HG02970 (cell line): ENCODE measurements at regions not wholly inside any gene's neighbourhood (a gene's known extent, or its start where the extent isn't known, plus 50 kb on each side); places are given as distances from the start of the nearest gene placed in this dataset.

ENCODE experiments used
- ATAC-seq: cut with Tn5 transposase; IDR thresholded peaks from one replicate; pipeline ENCODE4 v1.9.1; 2021; ENCODE audit warnings: mild to moderate bottlenecking, moderate library complexity, moderate number of reproducible peaks; ENCODE audit not compliant: unreplicated experiment, low FRiP score

DNA sequence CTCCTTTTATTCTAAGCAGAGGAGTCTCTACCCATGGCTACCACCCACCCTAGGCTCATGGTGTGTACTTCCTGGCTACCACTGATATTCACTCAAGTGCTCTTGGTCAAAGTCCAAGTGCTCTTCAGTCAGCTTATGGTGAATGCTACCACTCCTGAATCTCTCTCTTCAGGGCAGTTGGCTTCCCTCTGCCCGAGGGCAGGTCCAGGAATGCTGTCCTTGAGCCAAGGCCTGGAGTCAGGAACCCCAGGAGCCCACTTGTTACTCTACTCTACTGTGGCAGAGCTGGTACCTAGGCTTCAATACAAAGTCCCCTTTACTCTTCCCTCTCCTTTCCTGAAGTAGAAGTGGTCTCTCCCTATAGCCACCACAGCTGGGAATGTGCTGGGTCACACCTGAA is 226.0 kb downstream of the DIPK2A start:
- ATAC-seq, result no peak

- no peak for ATAC-seq
Observed at GRCh38 chr3:144200004-144200403, 228.4 kb downstream of the DIPK2A start.

DNA sequence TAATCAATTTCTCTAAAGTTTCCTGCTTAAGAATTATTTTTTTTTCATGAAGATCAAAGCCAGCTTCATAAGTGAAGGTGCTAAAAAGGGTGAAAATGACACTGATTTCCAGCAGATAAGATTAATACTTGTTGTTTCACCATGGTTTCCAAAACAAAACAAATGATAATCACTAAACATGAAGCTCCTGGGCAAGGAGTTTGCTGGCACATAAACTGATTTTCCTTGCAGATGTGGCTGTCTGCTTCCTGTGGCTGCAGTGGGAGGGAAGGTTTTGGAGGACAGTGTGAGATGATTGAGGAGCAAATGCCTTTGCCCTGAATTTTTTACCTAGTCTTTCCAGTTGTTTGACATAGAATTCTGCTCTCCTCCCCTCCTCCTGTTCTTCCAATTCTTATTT is 228.8 kb downstream of the DIPK2A start:
- ATAC-seq, result no peak

DNA sequence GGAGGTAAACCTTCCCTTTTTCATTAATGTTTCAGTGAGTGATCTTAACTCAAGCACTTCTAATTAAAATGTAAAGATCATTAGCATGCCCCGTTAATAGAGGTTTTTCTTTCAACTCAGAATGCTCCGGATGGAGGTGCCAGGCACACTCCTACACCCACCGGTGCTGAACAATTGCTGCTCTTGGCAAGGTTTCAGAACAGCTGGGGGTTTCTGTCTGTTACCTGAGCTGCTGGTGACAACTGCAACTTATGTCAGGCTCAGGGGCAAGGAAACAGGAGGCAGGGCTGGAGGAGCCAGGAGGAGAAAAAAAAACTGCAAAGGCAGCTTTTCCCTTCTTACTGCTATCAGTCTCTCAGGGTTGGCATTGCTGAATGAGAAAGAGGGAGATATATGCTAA is 250.1 kb downstream of the DIPK2A start:
- no peak for ATAC-seq

DNA sequence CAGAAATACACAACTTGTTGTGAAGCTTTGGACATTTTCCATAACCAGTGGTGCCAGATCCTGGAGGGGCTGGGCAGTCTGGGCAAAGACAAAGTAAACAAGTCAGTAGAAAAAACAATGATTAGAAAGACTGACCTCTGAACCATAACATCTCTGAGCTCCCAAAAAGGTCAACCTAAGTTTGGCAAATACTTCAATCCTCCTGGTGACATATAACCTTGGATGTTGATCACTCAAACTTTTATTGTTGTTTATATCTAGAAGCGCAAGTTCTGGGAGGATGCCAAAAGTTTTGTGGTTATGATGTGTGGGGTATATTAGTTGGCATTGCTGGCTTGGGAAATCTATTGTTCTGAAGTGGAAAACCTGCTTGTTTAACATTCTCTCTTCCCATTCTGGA is 257.7 kb downstream of the DIPK2A start:
- no peak for ATAC-seq

- no peak for ATAC-seq
Observed at GRCh38 chr3:144229953-144230352, 258.3 kb downstream of the DIPK2A start.

- ATAC-seq, result no peak
Observed at GRCh38 chr3:144235489-144235888, 263.9 kb downstream of the DIPK2A start.

GRCh38 chr3:144237351-144237750 is 265.7 kb downstream of the DIPK2A start:
- ATAC-seq, result no peak

DNA sequence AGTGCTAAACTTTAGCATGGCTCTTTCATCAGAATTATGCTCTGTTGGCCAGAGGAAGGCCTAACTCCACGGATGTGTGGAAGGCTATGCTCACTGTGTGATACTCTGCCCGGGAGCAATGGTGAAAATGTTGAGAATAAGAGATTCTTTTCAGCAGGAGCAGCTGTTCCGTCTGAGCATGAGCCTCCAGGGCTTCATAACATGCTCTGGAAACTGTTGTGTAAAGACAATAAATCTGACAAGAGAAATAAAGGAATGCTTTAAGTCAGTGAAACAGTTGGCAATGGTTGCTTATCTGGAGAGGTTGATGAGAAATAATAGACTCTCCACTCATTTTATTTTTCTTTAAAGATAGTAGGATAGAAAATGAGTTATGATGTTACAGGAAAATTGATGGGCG is 269.8 kb downstream of the DIPK2A start:
- ATAC-seq, result no peak

DNA sequence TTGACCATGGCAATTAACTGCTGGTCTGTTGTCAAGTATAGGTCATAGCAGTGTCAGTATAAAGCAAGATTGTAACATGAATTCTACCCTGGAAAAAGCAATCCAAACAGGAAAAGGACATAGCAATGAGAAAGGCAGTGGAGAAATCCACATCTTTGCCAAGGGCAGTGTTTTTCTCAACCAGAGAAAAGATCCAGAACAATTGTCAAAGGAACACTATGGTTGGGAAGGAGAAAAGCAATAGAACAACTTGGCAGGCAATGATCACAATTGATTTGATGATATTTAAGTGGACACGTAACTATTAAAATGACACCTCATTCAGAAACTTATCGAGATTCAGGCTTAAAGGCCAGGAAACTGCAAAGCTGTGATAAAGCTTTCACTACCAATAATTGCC is 271.1 kb downstream of the DIPK2A start:
- ATAC-seq, result no peak

DNA sequence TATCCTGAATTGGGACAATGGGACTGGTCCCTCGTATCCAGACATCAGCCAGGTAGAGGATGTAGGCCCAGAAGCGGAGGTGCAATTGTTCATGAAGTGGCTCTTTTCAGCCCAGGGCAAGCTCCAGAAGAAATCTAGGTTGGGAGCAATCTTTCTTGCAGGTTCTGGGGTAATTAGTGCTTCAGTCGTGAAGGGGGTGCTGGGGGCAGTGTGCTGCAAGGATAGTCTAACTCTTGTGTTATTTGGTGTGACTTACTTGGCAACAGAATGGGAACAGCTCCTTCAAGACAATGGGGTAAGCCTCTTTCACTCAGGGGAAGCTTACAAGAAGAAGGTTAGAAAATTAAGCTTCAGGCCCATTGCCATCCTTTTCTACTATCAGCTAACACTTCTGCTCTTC is 273.0 kb downstream of the DIPK2A start:
- no peak for ATAC-seq

GRCh38 chr3:144252896-144253295 is 281.3 kb downstream of the DIPK2A start:
- no peak for ATAC-seq

DNA sequence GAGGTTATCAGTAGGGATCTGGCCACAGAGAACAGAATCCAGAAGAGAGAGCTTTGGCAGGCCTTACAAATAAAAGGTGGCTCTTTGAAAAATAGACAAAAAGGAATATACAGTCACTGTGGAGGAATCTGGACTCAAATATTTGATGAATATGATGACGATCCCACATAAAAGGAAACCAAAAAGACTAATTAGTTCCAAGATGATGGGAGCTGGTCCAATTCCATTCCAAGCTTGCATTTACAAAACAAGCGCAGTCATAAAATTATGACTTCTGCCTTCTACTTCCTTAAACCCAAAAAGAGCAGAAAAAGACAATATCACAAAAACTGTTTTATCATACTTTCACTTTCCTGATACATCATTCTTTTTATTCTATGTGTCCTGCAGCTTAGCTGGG is 285.8 kb downstream of the DIPK2A start:
- ATAC-seq, result no peak

- no peak for ATAC-seq
Observed at GRCh38 chr3:144259267-144259666, 287.6 kb downstream of the DIPK2A start.

DNA sequence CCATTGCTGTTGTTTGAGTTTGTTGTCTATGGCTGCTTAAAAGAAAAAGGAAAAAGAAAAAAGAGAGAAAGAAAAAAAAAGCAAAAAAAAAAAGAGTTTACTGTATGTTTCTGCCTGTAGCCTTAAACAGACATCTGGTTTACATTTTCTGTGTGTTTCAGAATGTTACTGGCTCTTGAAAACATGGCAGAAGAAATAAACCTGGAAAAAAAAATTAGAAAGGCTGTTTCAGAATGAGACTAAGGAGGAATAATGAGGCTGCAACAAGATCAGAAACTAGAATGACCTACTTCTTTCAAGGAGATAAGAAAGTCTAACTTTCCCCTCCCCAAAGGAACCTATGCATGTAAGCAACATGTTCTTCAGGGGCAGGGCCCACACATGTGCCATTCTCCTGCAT is 292.1 kb downstream of the DIPK2A start:
- no peak for ATAC-seq

DNA sequence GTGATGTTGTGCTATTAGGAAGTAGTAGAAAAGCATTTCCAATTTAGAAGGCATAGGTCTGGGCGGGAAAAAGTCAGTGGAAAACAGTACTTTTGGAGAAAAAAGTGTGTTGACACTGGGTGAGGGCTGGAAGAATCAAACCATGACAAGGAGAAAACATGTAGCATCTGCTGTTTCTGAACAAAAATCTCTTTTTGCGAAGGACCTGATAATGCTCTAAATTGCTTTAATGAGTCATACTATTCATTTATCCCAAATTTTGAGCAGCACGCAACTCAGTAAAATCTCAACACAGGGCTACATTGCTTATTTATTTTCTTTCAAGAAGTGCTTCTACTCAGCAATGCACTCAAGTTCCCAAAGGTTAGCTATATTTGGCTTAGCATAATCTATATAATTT is 292.7 kb downstream of the DIPK2A start:
- ATAC-seq, result no peak

- ATAC-seq, result no peak
Observed at GRCh38 chr3:144264794-144265193, 293.2 kb downstream of the DIPK2A start.

GRCh38 chr3:144265542-144266100 is 294.0 kb downstream of the DIPK2A start:
- ATAC-seq, result no peak

GRCh38 chr3:144270100-144270499 is 298.5 kb downstream of the DIPK2A start:
- ATAC-seq, result no peak

GRCh38 chr3:144272680-144273079 is 301.1 kb downstream of the DIPK2A start:
- ATAC-seq, result no peak

- ATAC-seq, result no peak
Observed at GRCh38 chr3:144273601-144274000, 302.0 kb downstream of the DIPK2A start.

GRCh38 chr3:144275005-144275404 is 303.4 kb downstream of the DIPK2A start:
- no peak for ATAC-seq

- ATAC-seq, result no peak
Observed at GRCh38 chr3:144282313-144282712, 310.7 kb downstream of the DIPK2A start.
